ENCODE measurements at regions not wholly inside any gene's neighbourhood (a gene's known extent, or its start where the extent isn't known, plus 50 kb on each side); places are given as distances from the start of the nearest gene placed in this dataset.

- TF ChIP-seq CTCF (IDR thresholded peaks at IDR 0.05) (no peak), EP300 (IDR thresholded peaks at IDR 0.05) (no peak)
Measured at GRCh38 chr7:51517187-51517586, 200.6 kb upstream of the COBL start.
